ENCODE measurements at regions not wholly inside any gene's neighbourhood (a gene's known extent, or its start where the extent isn't known, plus 50 kb on each side); places are given as distances from the start of the nearest gene placed in this dataset.

- no peak for TF ChIP-seq NFIC (IDR thresholded peaks at IDR 0.05; ENCODE audit: low read depth, low read length)
- no peak for TF ChIP-seq CHD1 (IDR thresholded peaks at IDR 0.05; ENCODE audit: low read depth, low read length)
- no peak for TF ChIP-seq CTCF (IDR thresholded peaks at IDR 0.05 in 2 of 3, conservative IDR thresholded peaks at IDR 0.05 in 1 of 3; ENCODE audit: control insufficient read depth in 2 of 3, extremely low read depth in 1 of 3, insufficient read depth in 1 of 3, low read depth in 3 of 3, low read length in 3 of 3)
- TF ChIP-seq SRF (IDR thresholded peaks at IDR 0.05; ENCODE audit: low read depth in 2 of 2, low read length in 2 of 2): no peak
- no peak for TF ChIP-seq RCOR1 (conservative IDR thresholded peaks at IDR 0.05; ENCODE audit: low read depth, low read length)
- TF ChIP-seq KAT2A (conservative IDR thresholded peaks at IDR 0.05; ENCODE audit: control insufficient read depth, low read depth, low read length): no peak
- no peak for TF ChIP-seq PAX5 (IDR thresholded peaks at IDR 0.05; ENCODE audit: borderline replicate concordance, low read depth, low read length)
- TF ChIP-seq POLR2AphosphoS5 (IDR thresholded peaks at IDR 0.05; ENCODE audit: low read length): no peak
- TF ChIP-seq ATF7 (IDR thresholded peaks at IDR 0.05; ENCODE audit: low read depth): no peak
- TF ChIP-seq POLR2A (IDR thresholded peaks at IDR 0.05; ENCODE audit: low read depth, low read length): no peak
- TF ChIP-seq KDM1A (IDR thresholded peaks at IDR 0.05; ENCODE audit: borderline replicate concordance): no peak
- no peak for TF ChIP-seq ZZZ3 (IDR thresholded peaks at IDR 0.05; ENCODE audit: control insufficient read depth, insufficient read length, low read depth)
These were observed 227.5 kb upstream of the LYPLAL1 start for GRCh38 chr1:218946147-218946546.

Data from GM12878 (cell line).